GM21367 (cell line): ENCODE measurements at regions not wholly inside any gene's neighbourhood (a gene's known extent, or its start where the extent isn't known, plus 50 kb on each side); places are given as distances from the start of the nearest gene placed in this dataset.
"Not testable (repeated sequence)": the region's sequence is repeated elsewhere in the genome, so short reads cannot be mapped to it uniquely, and the experiment has no call there.

Experiments used
- ATAC-seq: cut with Tn5 transposase; IDR thresholded peaks from one replicate; pipeline ENCODE4 v1.9.1; 2021; ENCODE audit not compliant: unreplicated experiment

- ATAC-seq, result peak; percentile 93
These were observed 1066.5 kb downstream of the PLOD2 start for GRCh38 chr3:145094355-145094941.

GRCh38 chr3:145111141-145111540 is 1049.8 kb downstream of the PLOD2 start:
- ATAC-seq, result not testable (repeated sequence)

GRCh38 chr3:145116769-145117168 is 1044.2 kb downstream of the PLOD2 start:
- ATAC-seq, result no peak

- ATAC-seq, result no peak
These were observed 1042.7 kb downstream of the PLOD2 start for GRCh38 chr3:145118303-145118702.

GRCh38 chr3:145124900-145125678 is 1035.9 kb downstream of the PLOD2 start:
- no peak for ATAC-seq

GRCh38 chr3:145133281-145133680 is 1027.7 kb downstream of the PLOD2 start:
- ATAC-seq, result no peak

GRCh38 chr3:145134738-145135137 is 1026.2 kb downstream of the PLOD2 start:
- no peak for ATAC-seq

GRCh38 chr3:145144361-145144760 is 1016.6 kb downstream of the PLOD2 start:
- no peak for ATAC-seq

- ATAC-seq, result no peak
These were observed 1015.5 kb downstream of the PLOD2 start for GRCh38 chr3:145145461-145145860.

GRCh38 chr3:145159640-145160039 is 1001.3 kb downstream of the PLOD2 start:
- ATAC-seq, result no peak

GRCh38 chr3:145170121-145170520 is 990.9 kb downstream of the PLOD2 start:
- no peak for ATAC-seq

- no peak for ATAC-seq
These were observed 985.4 kb downstream of the PLOD2 start for GRCh38 chr3:145175626-145176025.

GRCh38 chr3:145176907-145177306 is 984.1 kb downstream of the PLOD2 start:
- no peak for ATAC-seq

- ATAC-seq, result no peak
These were observed 983.2 kb downstream of the PLOD2 start for GRCh38 chr3:145177828-145178227.

GRCh38 chr3:145182196-145182911 is 978.6 kb downstream of the PLOD2 start:
- ATAC-seq, result no peak

GRCh38 chr3:145183261-145183660 is 977.7 kb downstream of the PLOD2 start:
- no peak for ATAC-seq

GRCh38 chr3:145188079-145188770 is 972.8 kb downstream of the PLOD2 start:
- ATAC-seq, result no peak

- ATAC-seq, result no peak
These were observed 970.8 kb downstream of the PLOD2 start for GRCh38 chr3:145190138-145190537.

GRCh38 chr3:145190761-145191160 is 970.2 kb downstream of the PLOD2 start:
- no peak for ATAC-seq

GRCh38 chr3:145191543-145191942 is 969.4 kb downstream of the PLOD2 start:
- ATAC-seq, result no peak

- ATAC-seq, result no peak
These were observed 963.7 kb downstream of the PLOD2 start for GRCh38 chr3:145197051-145197820.
